T-helper 1 cell treated with Interleukin-12 subunit alpha and Interleukin-12 subunit beta and Interleukin-4 antibody, amounts not matched to agents 30 ng/mL and 1 ng/mL, for 36 hours (primary cell): ENCODE measurements at regions not wholly inside any gene's neighbourhood (a gene's known extent, or its start where the extent isn't known, plus 50 kb on each side); places are given as distances from the start of the nearest gene placed in this dataset.

ENCODE experiments used
- intact Hi-C: fragments of 100-400 bp; cut with micrococcal nuclease; formaldehyde crosslinking; loops from one replicate; pipeline ENCODE4 v1.15.1; 2024

DNA sequence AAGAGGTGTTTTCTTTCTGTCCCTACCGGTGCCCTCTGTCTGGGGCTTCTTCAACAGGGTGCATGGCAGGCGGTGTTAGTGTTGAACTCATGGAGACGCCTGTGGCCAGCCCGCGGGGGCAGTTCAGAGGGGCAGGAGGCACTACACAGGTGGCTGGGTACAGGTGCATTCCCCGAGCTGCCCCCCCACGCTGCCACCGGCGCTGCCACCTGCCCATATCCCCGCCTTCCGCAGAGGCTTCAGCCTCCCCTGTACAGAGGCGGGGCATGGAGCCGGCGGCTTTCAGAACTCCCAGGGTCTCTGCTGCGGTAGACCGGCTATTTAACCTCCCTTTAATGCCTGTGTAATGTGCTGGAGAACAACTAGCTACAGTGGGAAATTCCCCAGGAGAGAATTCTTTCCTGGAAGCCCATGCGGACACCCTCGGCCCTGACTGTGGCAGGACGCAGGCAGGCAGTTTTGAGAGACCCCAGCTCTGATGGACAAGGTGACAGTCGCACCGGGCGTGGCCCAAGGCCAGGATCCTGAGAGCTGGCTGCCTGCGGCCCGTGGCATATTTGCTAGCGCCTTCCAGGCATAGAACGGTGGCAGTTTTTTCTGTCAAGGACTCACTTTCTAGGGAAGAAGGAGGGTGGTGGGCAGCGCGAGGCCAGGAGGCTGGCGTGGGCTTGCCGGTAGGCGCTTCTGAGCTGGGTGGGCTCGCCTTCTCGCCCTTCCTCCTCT is 53.7 kb upstream of the ZNF32 start:
- intact Hi-C loops: no loop called here

DNA sequence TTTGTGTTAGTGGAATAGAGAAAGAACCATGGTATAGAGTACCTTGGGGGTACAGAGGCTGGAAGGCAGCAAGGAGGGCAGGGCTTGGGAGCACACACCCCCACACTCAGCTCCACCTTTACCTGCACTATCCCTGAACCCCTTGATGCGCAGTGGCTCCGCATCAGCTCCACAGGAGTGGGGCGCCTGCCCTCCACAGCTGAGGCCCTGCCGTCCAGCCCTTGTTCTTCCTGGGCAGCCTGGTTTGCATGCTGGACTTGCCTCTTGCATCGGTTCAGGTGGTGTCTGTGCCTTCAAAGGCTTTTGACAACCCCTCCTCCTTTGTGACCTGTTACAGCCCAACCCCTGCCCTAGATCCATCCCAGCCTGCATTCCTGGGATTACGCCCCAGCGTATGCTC is 52.6 kb upstream of the ZNF32 start:
- intact Hi-C loops: no loop called here

GRCh38 chr10:43700306-43700705 is 51.6 kb upstream of the ZNF32 start:
- intact Hi-C loops: no loop called here

- intact Hi-C loops: loop anchor here (10.0 kb wide), 1 partner anchor 235 kb away; no protein-coding TSS in a partner anchor
These were observed 50.8 kb upstream of the ZNF32 start for GRCh38 chr10:43699516-43699915.
